Progenitor cell of endocrine pancreas (in vitro differentiated cells): ENCODE measurements at regions not wholly inside any gene's neighbourhood (a gene's known extent, or its start where the extent isn't known, plus 50 kb on each side); places are given as distances from the start of the nearest gene placed in this dataset.

Source experiments
- DNase-seq: peaks from one replicate; pipeline ENCODE4 v3.0.0; 2021; ENCODE audit warnings: low spot score; ENCODE audit not compliant: unreplicated experiment
- H3K27ac Mint-ChIP-seq: 2 replicates; pipeline ENCODE4 v1.8.0; 2021; ENCODE audit warnings: mild to moderate bottlenecking, moderate library complexity, mixed read lengths
- H3K27me3 Mint-ChIP-seq: 2 replicates; pipeline ENCODE4 v1.8.0; 2021; ENCODE audit warnings: mixed read lengths
- H3K36me3 Mint-ChIP-seq: 2 replicates; pipeline ENCODE4 v1.8.0; 2022; ENCODE audit warnings: mixed read lengths; ENCODE audit not compliant: insufficient read depth
- H3K4me1 Mint-ChIP-seq: 2 replicates; pipeline ENCODE4 v1.8.0; 2021; ENCODE audit warnings: low read depth, mixed read lengths
- H3K4me3 Mint-ChIP-seq: 2 replicates; pipeline ENCODE4 v1.8.0; 2021; ENCODE audit warnings: low read depth, mild to moderate bottlenecking, moderate library complexity, mixed read lengths
- H3K9me3 Mint-ChIP-seq: 2 replicates; pipeline ENCODE4 v1.8.0; 2021; ENCODE audit warnings: low read depth, mixed read lengths
- CTCF ChIP-seq: fragments of 200-600 bp; sonication (generic); IDR thresholded peaks from one replicate; pipeline ENCODE4 v1.5.0; 2021; ENCODE audit warnings: antibody characterized with exemption, mild to moderate bottlenecking; ENCODE audit not compliant: unreplicated experiment

- Mint-ChIP-seq H3K4me1 (no peaks in the 10 kb centered on the region), H3K9me3 (no peaks in the 10 kb centered on the region), H3K4me3 (no peak overlapping the region)
Measured at GRCh38 chr13:104246955-104247354, 1180.7 kb upstream of the SLC10A2 start.

GRCh38 chr13:104206450-104207044, 1140.3 kb upstream of the SLC10A2 start:
- no peak for DNase-seq
- Mint-ChIP-seq H3K27ac (no peak overlapping the region), H3K36me3 (no peaks in the 10 kb centered on the region), H3K9me3 (peaks cover 5% of the 10 kb centered on the region), H3K4me1 (no peaks in the 10 kb centered on the region), H3K27me3 (no peaks in the 10 kb centered on the region), H3K4me3 (no peak overlapping the region)
- TF ChIP-seq CTCF = no peak

More at GRCh38 chr13:104246955-104247354, 1180.7 kb upstream of the SLC10A2 start:
- no peaks in the 10 kb centered on the region for H3K36me3 Mint-ChIP-seq
- no peak overlapping the region for H3K27ac Mint-ChIP-seq
- TF ChIP-seq CTCF = no peak
- no peaks in the 10 kb centered on the region for H3K27me3 Mint-ChIP-seq
- DNase-seq = no peak

DNA sequence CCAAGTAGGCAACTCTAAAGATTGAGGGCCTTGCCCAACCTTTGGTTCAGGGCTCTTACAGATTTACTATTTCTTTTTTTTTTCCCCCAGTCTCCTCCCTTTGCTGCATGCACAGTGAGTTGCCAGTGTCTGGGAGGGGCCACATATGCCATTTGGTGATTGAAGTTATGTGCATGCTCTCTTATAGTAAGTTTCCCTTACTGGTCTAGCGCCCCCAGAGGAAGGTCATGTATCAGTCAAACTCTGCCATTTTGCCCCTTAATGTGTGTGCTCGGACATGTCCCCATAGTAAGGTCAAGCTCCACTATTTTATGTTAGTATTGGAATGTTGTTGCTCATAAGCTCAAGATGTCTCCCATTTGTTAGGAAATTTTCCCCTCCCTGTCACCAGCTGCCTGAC, 1138.0 kb upstream of the SLC10A2 start:
- H3K4me1 Mint-ChIP-seq = no peaks in the 10 kb centered on the region
- no peak overlapping the region for H3K27ac Mint-ChIP-seq
- no peak overlapping the region for H3K4me3 Mint-ChIP-seq
- H3K27me3 Mint-ChIP-seq = no peaks in the 10 kb centered on the region
- DNase-seq = no peak
- TF ChIP-seq CTCF = no peak
- peaks cover 5% of the 10 kb centered on the region for H3K9me3 Mint-ChIP-seq
- no peaks in the 10 kb centered on the region for H3K36me3 Mint-ChIP-seq

DNA sequence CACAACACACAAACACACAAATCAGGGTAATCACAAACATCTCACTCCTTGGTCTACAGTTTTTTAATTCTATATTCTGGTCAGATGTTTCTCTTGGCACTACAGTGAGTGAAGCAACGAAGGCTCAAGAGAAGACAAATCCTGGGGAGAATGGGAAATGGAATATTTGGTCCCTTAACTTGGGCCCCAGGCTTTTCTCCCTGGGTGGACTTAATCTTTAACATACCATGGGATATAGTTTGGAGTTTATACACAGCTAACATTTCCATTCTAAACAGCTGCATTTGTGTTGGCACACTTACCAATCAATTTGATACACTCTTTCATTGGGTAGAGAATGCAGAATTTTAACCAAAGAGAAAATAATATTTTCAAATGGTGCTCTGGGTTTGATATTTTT, 1132.6 kb upstream of the SLC10A2 start:
- TF ChIP-seq CTCF = no peak
- Mint-ChIP-seq H3K27ac (no peak overlapping the region), H3K4me1 (no peaks in the 10 kb centered on the region), H3K36me3 (peaks cover 1% of the 10 kb centered on the region), H3K4me3 (no peak overlapping the region), H3K27me3 (no peaks in the 10 kb centered on the region), H3K9me3 (peaks cover 4% of the 10 kb centered on the region)
- no peak for DNase-seq

DNA sequence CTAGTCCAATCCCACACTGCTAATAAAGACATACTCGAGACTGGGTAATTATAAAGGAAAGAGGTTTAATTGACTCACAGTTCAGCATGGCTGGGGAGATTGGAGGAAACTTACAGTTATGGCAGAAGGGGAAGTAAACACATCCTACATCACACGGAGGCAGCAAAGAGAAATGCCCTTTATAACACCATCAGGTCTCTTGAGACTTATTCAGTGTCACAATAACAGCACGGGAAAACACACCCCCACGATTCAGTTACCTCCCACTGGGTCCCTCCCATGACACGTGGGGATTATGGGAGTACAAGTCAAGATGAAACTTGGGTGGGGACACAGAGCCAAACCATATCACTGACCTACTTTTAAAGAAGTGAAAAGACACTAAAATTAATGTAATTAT, 1130.4 kb upstream of the SLC10A2 start:
- H3K27me3 Mint-ChIP-seq = no peaks in the 10 kb centered on the region
- H3K27ac Mint-ChIP-seq = no peak overlapping the region
- no peak for TF ChIP-seq CTCF
- peaks cover 9% of the 10 kb centered on the region for H3K9me3 Mint-ChIP-seq
- H3K36me3 Mint-ChIP-seq = peaks cover 1% of the 10 kb centered on the region
- no peak overlapping the region for H3K4me3 Mint-ChIP-seq
- H3K4me1 Mint-ChIP-seq = no peaks in the 10 kb centered on the region
- no peak for DNase-seq
